ENCODE measurements at regions not wholly inside any gene's neighbourhood (a gene's known extent, or its start where the extent isn't known, plus 50 kb on each side); places are given as distances from the start of the nearest gene placed in this dataset.
A peak's percentile ranks its signal among the peaks of the same experiment; 100 is the strongest.
"Not testable (repeated sequence)": the region's sequence is repeated elsewhere in the genome, so short reads cannot be mapped to it uniquely, and the experiment has no call there.

- DNase-seq = no peak
Measured at GRCh38 chr2:49306925-49307324, 152.6 kb upstream of the FSHR start.

GRCh38 chr2:49298693-49299092, 144.4 kb upstream of the FSHR start:
- DNase-seq = not testable (repeated sequence)

DNA sequence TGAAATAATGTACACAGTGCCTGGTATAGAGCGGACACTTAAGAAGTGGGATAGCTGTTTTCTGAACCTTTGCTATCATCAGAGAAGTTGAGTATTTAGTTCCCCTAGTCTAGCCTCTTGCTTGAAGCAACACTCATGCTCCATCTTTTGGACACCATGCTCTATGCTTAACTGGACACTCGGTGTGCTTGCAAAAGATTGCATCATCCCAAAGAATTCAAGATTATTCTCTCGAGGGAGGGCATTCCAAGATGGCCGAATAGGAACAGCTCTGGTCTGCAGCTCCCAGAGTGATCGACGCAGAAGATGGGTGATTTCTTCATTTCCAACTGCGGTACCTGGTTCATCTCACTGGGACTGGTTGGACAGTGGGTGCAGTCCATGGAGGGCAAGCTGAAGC, 143.9 kb upstream of the FSHR start:
- DNase-seq = no peak

- DNase-seq = no peak
Measured at GRCh38 chr2:49296107-49296867, 142.0 kb upstream of the FSHR start.

- no peak for DNase-seq
Measured at GRCh38 chr2:49294225-49294624, 139.9 kb upstream of the FSHR start.

DNA sequence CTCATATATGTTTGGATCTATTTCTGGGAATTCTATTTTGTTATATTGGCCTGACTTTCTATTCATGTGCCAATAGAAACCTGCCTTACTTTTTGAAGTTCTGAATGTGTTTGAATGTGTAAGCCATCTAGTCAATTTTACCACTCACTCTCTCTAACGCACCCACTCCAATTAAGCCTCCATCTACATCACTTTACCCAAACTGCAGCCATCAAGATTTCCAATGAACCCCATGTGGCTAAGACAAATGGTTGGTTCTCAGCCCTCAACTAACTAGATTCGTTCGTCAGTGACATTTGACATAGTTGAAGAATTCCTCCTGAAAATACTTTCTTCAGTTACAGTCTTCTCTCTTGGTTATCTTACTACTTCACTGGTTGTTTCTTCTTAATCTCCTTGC, 137.3 kb upstream of the FSHR start:
- DNase-seq = no peak

- no peak for DNase-seq
Measured at GRCh38 chr2:49289711-49290110, 135.4 kb upstream of the FSHR start.

DNA sequence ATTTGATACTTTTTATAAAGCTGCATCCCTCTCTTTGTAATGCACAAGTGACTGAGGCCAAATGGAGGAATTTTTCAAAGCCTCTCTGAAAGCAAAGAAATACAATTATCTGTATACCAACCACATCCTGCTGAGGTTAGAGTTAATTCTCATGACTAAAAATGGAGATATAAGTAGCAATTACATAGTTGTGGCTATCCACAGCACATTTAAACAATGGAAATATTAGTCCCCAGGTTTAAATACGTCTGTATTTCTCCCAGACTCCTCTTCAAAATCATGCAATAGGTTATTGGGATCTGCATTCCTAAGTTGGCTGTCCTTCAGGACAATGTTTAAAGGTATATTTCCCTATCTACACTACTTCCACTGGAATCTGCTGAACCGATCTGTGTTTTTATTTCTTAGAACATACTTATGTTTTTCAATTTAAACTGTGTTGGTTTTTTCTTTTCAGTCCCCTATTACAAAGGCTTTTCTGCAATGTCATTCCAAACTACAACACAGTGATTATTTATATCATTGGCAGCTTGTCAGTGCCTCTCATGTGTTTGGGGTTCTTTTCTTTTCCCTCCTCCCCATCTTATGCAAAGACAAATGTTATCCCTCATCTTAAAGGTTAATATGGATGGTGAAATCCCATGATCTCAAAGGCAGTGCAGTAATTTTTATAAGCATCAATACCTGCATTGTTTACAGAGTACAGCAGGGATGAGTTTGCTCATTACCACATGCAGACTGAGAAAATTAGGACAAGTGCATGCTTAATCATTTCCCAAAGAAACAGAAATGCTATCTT, 134.8 kb upstream of the FSHR start:
- DNase-seq = no peak

GRCh38 chr2:49288113-49288705, 133.9 kb upstream of the FSHR start:
- peak; percentile 24 for DNase-seq

- DNase-seq = no peak
Measured at GRCh38 chr2:49286726-49287125, 132.4 kb upstream of the FSHR start.

GRCh38 chr2:49286045-49286444, 131.7 kb upstream of the FSHR start:
- no peak for DNase-seq

GRCh38 chr2:49278561-49278960, 124.2 kb upstream of the FSHR start:
- no peak for DNase-seq

DNA sequence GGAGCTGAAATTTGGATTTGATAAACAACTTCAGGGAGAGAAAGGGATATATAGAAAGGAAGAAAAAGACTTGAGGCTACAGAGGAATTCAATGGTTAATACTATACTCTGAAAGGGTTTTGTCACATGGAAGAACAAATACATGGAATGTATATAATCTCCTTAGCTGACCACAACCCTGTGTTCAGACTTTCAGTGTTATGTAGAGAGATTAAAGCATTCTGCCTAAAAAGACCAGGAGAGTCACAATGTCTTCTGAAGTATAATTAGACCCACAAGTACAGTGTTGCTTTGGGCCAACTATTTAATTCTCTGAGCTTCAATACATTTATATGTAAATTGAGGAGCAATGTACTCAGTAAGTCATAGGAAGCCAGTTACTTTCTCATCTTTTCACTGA, 123.8 kb upstream of the FSHR start:
- DNase-seq = no peak

DNA sequence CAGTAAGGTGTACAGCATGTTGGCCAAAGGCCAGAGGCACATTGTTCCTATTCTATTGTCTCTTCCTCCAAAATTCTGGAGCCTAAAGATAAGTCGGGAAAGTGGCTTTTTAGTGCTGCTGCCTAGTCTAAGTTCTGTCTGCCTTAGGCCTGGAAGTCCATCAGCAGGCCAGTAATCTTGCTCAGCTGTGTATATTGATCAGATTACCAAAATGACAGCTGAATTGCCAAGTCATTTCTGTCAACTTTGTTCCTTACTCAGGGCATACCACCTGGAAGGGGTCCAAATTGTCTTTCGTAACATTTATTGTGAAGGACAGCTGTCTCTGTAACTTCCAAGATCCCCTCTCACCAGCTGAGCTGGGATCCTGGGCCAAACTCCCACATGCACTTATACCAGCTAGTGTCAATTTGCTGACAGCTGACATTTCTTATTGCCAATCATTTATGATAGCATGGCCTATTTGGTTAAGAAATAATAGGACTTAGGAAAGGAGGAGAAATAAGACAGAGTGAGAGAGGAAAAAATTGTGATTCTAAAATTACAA, 116.8 kb upstream of the FSHR start:
- peak; percentile 85 for DNase-seq

GRCh38 chr2:49270091-49270490, 115.8 kb upstream of the FSHR start:
- no peak for DNase-seq

- DNase-seq = no peak
Measured at GRCh38 chr2:49265471-49265870, 111.2 kb upstream of the FSHR start.

DNA sequence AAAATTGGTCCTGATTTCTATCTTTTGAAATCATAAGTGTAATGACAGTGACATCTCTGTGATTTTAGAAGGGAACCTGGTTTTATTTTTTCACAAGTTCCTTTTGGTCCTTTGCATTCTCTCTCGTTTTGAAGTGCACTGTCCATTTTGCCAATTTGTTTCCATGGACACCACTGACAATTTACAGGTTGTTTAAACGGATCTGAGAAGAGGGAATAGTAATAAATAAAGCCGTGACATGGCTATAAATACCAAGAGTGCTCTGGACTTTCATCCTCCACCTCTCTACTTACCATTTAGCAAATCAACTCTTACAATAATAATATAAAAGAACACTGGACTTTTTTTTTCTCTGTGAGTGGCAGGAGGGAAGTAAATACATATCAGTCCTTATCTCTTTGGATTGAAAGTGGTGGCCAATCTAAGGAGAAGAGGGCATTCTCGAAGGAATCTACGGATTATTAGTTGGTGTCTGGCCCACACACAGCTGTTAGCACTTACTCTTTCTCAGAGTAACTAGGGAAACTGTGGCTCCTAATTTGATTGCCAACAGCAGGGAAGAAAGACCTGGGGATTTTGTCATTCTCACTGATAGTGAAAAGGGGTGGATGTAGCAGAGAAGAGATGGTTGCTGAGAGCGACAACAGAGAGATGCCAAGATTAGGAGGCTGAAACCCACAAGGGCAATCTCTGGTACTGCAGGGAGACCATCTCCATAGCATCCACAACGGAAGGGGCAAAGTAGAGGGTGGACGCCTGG, 108.7 kb upstream of the FSHR start:
- DNase-seq = no peak

DNA sequence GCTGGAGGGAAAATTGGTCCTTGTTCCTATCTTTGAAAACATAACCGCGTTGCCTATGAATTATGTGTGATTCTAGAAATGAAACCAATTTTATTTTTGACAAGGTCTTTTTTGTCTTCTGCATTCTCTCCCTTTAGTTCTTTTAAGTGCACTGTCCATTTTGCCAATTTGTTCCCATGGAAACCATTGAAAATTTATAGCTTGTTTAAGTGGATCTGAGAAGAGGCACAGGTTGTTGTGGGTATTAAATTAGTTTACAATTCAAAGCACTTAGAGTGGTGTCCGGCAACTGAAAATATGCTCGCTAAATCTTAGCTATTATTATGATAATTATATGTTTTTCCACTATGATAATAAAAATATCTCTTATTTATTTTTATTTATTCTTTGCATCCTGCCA, 107.5 kb upstream of the FSHR start:
- no peak for DNase-seq

DNA sequence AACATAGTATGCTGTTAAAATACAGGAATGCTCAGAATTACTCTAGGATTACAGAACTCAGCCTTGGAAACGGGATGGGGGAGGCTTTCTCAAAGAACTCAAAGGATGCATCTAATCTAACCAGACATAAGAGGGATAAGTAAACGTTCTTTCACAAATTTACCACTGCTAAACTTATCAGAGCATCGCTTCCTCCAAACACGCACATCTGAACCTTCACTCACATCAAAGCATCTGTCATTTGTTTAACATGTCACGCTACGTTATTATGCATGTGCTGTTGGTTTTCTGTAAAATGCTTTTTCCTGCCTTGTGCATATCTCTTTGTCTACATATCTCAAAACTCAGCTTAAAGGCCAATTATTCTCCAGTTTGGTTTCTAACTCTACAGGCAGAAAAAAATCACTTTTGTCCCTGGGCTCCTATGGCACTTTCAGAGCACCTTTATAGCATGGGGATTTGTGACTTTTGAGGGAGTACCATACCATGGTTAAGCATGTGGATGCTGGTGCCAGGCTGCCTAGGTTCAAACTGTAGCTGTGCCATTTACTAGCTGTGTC, 106.7 kb upstream of the FSHR start:
- DNase-seq = no peak

- no peak for DNase-seq
Measured at GRCh38 chr2:49259926-49260325, 105.6 kb upstream of the FSHR start.

DNA sequence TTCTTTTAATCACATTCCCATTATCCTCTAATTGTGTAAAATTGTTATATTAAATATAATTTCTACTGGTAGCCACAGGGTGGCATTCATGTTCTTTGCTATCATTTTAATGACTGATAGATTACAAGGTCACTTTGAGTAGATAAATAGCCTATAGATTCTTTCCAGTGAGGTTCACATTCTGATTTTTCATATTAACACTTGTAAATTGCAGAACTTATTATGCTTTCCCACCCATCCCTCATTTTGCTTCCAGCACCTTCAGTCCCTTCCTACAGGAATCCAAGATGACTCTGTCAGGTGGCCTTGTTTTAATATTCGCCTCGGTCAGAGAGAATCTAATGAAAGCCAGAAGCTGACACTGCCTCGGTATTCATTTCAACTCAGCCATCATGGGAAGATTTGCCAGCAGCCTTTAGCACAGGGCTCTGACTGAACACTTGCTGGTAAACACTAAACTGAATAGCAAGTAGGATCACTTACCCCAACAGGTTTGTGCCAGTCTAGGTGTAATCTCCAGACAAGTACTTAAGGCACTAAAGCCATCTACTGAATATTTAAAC, 101.2 kb upstream of the FSHR start:
- DNase-seq = peak; percentile 40

DNA sequence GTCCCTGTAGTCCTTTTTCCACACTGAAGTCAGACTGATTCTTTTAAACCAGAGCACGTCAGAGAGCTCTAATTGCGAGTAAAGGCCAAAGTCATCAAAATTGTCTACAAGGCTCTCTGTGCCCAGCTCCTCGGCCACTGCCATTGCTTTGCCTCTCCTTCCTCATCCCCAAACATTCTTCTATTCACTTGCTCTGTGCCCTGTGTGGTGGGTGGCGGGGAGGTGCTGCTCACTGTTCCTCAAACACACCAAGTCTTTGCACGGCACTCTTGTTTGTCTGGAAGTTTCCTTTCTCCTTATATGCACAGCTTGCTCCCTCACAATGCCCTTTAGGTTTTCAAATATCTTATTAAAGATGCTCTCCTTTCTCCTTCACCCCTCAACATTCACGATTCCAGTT, 100.1 kb upstream of the FSHR start:
- DNase-seq = no peak

Measured in tongue (tissue), 1 donor.